DND-41 (cell line): ENCODE measurements at regions not wholly inside any gene's neighbourhood (a gene's known extent, or its start where the extent isn't known, plus 50 kb on each side); places are given as distances from the start of the nearest gene placed in this dataset.

Source experiments
- CTCF ChIP-seq: IDR thresholded peaks from 2 replicates; pipeline ENCODE4 v1.5.1; 2012; ENCODE audit warnings: borderline replicate concordance, low read length, moderate library complexity, mild to moderate bottlenecking; ENCODE audit not compliant: poor library complexity, severe bottlenecking; ENCODE audit errors: extremely low read depth
- EZH2 ChIP-seq: IDR thresholded peaks from 3 replicates; pipeline ENCODE4 v1.6.1; 2012; ENCODE audit warnings: borderline replicate concordance, low read depth, mild to moderate bottlenecking, moderate library complexity, low read length, inconsistent platforms; ENCODE audit not compliant: severe bottlenecking

GRCh38 chrX:147680251-147680650 is 231.5 kb upstream of the FMR1 start:
- TF ChIP-seq CTCF (no peak), EZH2 (no peak)
